D721Med (cell line): ENCODE measurements at regions not wholly inside any gene's neighbourhood (a gene's known extent, or its start where the extent isn't known, plus 50 kb on each side); places are given as distances from the start of the nearest gene placed in this dataset.

ENCODE experiments used
- DNase-seq: peaks from one replicate; pipeline ENCODE4 v3.0.0; 2011; ENCODE audit warnings: low spot score; ENCODE audit not compliant: insufficient read length
- FAIRE-seq: peaks from 2 replicates; lab custom pipeline; 2011; peaks lifted over from hg19 to GRCh38; lab: Jason Lieb, UNC
- CTCF ChIP-seq: IDR thresholded peaks from 2 replicates; pipeline ENCODE4 v1.5.1; 2012; ENCODE audit warnings: mild to moderate bottlenecking, control low read depth; ENCODE audit not compliant: insufficient read depth; ENCODE audit errors: missing control alignments

DNA sequence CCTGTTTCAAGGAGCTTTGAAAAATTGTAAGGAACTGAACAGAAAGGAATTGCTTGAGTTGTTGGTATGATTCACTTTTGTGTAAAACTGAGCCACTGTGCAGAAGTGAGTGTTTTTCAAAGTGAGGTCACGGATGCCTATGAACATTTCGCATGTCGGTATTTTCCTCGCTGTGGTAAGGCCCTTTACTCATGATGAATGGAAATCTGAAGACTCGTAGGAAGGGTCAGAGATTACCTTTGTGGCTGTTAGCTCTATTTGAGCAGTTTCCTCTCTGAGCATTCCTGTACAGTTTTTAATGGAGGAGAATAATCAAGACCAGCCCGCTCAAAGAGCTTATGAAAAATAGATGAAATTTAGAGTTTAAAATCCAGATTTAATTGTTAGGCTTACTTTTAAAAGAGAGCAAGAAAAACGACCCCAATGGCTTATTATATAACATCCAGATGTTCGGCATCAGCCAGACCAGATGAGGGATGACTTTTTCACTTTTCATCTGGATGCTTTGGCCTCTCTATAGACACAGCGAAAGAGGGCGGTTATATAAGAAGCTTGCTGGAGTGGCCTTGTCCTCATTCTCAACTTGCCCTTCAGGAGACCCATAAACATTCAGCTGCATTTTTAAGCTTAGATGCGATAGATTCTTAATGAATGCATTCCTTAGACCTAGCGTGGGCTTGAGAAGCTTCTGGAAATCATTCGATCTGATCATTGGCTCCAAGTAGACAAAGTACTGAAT lies 99.5 kb downstream of the CD83 start:
- DNase-seq (no peak), FAIRE-seq (no peak)
- TF ChIP-seq CTCF, result no peak

DNA sequence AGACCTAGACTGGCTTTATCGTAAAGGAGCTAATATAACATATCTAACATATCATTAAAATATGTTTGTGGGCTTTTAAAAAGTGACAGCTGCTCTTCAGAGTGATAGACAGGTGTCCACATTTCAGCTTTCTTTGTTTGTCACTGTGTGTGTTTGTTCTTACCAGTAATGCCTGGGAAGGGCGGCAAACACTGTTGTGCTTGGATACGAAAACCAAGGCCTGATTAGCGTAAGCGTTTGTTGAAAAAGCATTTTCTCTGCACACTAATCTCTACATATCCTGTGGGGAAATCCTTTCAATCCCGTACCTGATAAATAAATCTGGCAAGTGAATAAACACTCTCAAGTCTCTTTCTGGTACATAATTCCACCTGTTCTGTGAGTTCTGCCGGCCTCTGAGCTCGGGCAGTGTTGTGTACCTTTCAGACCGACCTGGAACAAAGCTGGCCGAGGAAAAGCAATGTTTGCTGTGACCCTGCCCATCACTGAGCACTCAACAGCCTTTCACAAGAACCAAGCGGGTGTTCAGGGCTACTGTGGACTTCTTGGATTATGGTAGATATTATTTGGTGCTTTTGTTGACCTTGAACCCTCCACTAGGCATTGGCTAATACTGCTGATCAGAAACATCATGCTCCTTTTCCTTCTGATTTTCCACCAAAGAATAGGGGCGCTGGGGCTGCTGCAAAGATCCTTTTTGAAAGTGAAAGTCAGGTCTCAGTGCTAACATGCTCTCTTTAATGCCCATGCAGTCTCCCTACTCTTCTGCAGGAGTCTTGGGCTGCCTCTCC lies 100.4 kb downstream of the CD83 start:
- TF ChIP-seq CTCF, result no peak
- DNase-seq (no peak), FAIRE-seq (no peak)

DNA sequence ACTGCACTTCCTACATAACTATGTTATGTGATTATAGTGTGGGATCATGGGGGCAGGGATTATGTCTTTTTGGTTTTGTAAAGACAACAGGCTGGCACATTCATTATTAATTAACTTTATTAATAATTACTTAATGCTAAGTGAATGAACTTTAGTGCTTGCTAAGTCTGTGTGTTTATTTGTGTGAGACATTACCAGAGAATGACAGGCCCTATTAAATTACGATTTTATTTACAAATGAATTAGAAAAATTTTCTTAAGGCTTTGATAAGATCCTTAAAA lies 100.9 kb downstream of the CD83 start:
- FAIRE-seq (no peak), DNase-seq (no peak)
- TF ChIP-seq CTCF, result no peak

- no peak for TF ChIP-seq CTCF
- no peak for FAIRE-seq
- DNase-seq, result no peak
Measured at GRCh38 chr6:14221564-14222279, 104.2 kb downstream of the CD83 start.

DNA sequence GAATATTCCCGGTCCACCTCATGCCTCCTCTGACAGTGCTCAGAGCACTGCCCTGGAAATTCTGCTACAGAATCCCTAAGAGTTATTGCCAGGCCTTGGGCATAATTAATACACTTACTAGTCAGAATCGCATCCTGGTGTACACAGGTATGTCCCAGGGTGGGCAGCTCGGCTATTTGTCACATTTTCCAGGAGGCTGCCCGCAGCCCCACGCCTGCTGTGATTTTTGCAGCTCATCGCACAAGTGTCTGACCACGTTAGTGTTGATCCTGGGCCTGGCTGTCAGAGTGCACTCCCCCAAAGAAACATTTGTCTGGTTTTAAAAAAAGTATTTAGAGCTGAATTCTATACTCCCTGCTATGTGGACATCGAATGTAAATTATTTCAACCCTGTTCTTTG lies 105.4 kb downstream of the CD83 start:
- no peak for TF ChIP-seq CTCF
- FAIRE-seq, result no peak
- no peak for DNase-seq

- no peak for TF ChIP-seq CTCF
- FAIRE-seq, result no peak
- no peak for DNase-seq
Measured at GRCh38 chr6:14224359-14225103, 107.0 kb downstream of the CD83 start.
